ENCODE measurements at regions not wholly inside any gene's neighbourhood (a gene's known extent, or its start where the extent isn't known, plus 50 kb on each side); places are given as distances from the start of the nearest gene placed in this dataset.

DNA sequence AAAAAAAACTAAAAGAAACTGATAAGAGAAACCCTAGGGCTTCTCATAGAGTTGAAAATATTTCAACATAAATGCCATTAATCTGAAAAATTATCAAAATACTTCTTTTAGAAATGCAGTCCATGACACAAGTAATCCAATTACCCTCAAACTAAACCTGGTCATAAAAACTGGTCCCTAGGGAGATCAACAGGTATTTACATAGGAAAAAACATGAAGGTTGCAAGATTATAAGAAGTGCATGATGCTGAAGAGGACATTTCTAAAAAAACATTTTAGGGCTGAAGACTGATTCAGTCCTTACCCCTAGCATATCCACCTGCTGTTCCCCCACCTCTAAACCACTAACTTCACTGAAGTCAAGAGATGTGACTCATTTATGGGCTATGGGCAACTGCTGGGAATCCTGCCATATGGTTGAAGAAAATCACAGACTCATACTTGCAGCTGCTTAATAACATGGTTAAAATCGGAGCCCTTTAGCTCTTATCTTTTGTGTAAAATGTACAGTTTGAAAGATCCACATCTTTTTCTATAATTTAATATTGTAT lies 131.0 kb upstream of the RUNX1 start:
- TF ChIP-seq, protein P1, sequence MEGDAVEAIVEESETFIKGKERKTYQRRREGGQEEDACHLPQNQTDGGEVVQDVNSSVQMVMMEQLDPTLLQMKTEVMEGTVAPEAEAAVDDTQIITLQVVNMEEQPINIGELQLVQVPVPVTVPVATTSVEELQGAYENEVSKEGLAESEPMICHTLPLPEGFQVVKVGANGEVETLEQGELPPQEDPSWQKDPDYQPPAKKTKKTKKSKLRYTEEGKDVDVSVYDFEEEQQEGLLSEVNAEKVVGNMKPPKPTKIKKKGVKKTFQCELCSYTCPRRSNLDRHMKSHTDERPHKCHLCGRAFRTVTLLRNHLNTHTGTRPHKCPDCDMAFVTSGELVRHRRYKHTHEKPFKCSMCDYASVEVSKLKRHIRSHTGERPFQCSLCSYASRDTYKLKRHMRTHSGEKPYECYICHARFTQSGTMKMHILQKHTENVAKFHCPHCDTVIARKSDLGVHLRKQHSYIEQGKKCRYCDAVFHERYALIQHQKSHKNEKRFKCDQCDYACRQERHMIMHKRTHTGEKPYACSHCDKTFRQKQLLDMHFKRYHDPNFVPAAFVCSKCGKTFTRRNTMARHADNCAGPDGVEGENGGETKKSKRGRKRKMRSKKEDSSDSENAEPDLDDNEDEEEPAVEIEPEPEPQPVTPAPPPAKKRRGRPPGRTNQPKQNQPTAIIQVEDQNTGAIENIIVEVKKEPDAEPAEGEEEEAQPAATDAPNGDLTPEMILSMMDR (IDR thresholded peaks at IDR 0.05; ENCODE audit: extremely low read depth, missing control alignments), result no peak
- DNase-seq (ENCODE audit: low spot score), result no peak

DNA sequence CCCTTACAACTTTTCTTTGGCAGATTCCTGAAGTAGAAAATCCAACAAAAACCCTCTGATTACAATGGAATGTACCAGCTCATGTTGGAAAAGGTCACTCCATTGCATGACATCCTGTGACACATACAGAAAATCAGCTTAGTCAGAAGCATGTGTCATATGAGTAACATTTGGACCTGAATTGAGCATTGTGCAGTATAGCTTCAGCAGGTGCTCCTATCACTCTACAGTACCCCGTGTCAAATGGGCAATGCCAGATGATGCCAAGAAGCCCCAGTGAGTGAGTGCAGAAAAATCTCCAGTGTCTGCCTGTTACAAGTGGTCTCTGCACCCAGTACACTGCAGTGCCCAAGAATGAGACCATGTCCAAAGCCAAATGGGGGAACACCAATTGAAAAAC lies 129.7 kb upstream of the RUNX1 start:
- DNase-seq (ENCODE audit: low spot score), result no peak
- TF ChIP-seq, protein P1 (IDR thresholded peaks at IDR 0.05; ENCODE audit: extremely low read depth, missing control alignments), result no peak

DNA sequence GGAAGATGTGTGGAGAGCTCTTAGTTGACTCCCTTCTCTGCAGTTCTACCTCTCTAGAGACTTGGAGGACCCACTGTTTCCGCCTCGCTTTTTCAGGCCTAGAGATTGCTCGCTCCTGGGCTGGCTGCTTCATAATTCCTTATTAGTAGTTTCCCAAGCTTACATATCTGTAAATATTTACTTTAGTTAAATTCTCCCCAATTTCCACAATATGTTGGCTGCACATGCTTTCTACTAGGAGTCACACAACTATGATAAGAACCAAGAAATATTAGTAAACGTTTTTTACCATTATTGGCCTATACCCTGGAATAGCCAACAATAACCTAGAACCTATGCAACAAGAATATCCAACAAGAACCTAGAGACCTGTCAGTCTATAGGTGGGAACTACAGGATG lies 129.0 kb upstream of the RUNX1 start:
- TF ChIP-seq, protein P1 (IDR thresholded peaks at IDR 0.05; ENCODE audit: extremely low read depth, missing control alignments), result no peak
- no peak for DNase-seq (ENCODE audit: low spot score)

DNA sequence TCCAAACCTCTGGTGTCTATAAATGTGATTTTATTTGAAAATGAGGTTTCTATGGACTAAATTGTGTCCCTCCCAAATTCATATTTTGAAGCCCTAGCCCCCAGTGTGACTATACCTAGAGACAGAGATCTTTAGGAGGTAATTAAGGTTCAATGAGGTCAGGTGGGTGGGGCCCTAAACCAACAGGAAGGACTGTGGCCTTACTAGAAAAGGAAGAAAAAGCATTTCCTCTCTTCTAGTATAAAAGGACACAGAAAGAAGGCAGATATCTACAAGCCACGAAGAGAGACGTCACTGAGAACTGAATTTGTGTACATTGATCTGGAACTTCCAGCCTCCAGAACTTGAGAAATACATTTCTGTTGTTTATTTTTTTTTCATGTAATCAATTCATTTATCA lies 123.1 kb upstream of the RUNX1 start:
- TF ChIP-seq, protein P1 (IDR thresholded peaks at IDR 0.05; ENCODE audit: extremely low read depth, missing control alignments), result no peak
- DNase-seq (ENCODE audit: low spot score), result no peak

DNA sequence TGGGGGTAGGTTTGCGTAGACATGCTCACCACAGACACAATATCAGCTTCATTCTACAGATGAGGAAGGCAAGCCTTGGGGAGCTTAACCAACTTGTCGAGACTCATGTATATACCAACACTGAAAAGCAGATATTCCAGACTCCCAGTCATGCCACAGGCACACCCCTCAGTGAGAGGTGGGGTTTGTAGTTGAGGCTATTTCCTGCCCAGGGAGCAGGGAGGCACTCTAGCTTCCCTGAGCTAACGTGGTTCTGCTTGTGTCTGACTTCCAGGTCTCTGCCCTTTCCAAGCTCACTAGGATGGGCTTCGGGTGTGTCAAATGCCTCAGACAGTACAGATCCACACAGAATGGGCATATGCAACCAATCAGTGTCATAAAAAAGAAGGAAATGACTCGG lies 122.3 kb upstream of the RUNX1 start:
- DNase-seq (ENCODE audit: low spot score), result no peak
- TF ChIP-seq, protein P1 (IDR thresholded peaks at IDR 0.05; ENCODE audit: extremely low read depth, missing control alignments), result no peak

DNA sequence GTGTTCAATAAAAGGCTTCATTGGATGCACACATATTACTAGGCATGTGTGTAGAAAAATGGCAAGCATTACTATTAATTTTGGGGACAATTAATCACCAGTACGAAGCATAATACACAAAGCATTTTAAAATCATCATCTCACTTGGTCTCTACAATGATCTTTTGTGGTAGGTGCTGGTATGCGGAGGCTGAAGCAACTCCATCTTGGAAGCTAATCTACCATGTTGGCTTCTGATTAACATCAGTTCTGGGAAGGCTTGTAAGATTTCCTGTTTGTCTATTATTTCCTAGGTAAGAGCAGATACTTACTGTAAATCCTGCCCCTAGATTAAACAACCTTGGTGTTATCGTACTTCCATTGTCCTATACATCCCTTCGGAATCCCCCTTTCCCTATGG lies 121.7 kb upstream of the RUNX1 start:
- TF ChIP-seq, protein P1 (IDR thresholded peaks at IDR 0.05; ENCODE audit: extremely low read depth, missing control alignments), result no peak
- DNase-seq (ENCODE audit: low spot score), result no peak

DNA sequence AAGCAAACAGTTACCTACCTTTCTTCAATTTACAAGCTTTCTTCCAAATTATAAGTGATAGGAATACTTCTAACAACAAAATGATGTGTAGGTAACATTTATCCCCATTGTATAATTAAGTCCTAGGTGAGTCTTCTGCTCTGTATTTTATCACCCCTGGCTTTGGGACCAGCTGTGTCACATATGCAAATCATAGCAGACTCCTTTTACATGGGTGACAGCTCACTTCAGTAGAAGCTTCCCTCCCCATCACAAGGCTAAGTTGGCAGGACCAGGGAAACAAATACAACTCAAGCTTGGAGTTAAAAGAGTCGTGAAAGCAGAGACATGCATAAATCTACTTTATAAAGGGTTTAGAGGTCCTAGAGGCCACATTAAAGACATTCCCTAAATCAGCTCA lies 121.1 kb upstream of the RUNX1 start:
- no peak for DNase-seq (ENCODE audit: low spot score)
- TF ChIP-seq, protein P1 (IDR thresholded peaks at IDR 0.05; ENCODE audit: extremely low read depth, missing control alignments), result no peak
